Stimulated activated memory B cell treated with anti-CD40 and anti-IgM and Interleukin-4, amounts not matched to agents 10 μg/mL and 1 μg/mL and 100 μg/mL, for 72 hours (primary cell): ENCODE measurements at regions not wholly inside any gene's neighbourhood (a gene's known extent, or its start where the extent isn't known, plus 50 kb on each side); places are given as distances from the start of the nearest gene placed in this dataset.
"Not testable (repeated sequence)": the region's sequence is repeated elsewhere in the genome, so short reads cannot be mapped to it uniquely, and the experiment has no call there.

Source experiments
- ATAC-seq: fragments of 150-1000 bp; cut with Tn5 transposase; 2 replicates; pipeline ENCODE4 v1.10.0; 2021
- H3K27ac Mint-ChIP-seq: one replicate; pipeline ENCODE4 v1.8.0; 2022; ENCODE audit warnings: mild to moderate bottlenecking, mixed read lengths
- H3K27me3 Mint-ChIP-seq: one replicate; pipeline ENCODE4 v1.8.0; 2022; ENCODE audit warnings: mixed read lengths
- H3K36me3 Mint-ChIP-seq: one replicate; pipeline ENCODE4 v1.8.0; 2022; ENCODE audit warnings: mixed read lengths
- H3K4me1 Mint-ChIP-seq: one replicate; pipeline ENCODE4 v1.8.0; 2022; ENCODE audit warnings: mixed read lengths
- H3K4me3 Mint-ChIP-seq: one replicate; pipeline ENCODE4 v1.8.0; 2022; ENCODE audit warnings: mild to moderate bottlenecking, moderate library complexity, mixed read lengths
- H3K9me3 Mint-ChIP-seq: one replicate; pipeline ENCODE4 v1.8.0; 2022; ENCODE audit warnings: mixed read lengths

GRCh38 chr6:85002847-85003246 lies 238.4 kb upstream of the TBX18 start:
- Mint-ChIP-seq H3K4me3 (no peak overlapping the region), H3K27me3 (no peaks in the 10 kb centered on the region), H3K36me3 (no peaks in the 10 kb centered on the region), H3K9me3 (peaks cover 3% of the 10 kb centered on the region), H3K27ac (no peak overlapping the region), H3K4me1 (no peaks in the 10 kb centered on the region)
- no peak for ATAC-seq

DNA sequence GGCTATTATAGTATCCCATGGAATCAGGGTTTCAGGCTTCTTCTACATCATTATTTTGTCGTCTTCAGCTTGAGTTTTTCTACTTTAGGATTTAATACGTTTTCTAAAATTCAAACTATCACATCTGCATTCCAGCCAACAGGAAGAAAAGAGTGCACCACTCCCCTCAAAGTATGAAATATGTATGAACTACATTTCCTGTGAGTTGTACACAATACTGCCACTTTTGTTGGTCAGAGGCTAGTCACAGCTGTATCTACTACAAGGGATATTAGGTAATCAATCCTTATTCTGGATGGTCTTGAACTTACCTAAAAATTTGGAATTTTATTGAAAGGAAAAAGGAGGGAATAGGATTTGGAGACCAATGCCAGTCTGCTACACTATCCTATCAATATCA lies 235.6 kb upstream of the TBX18 start:
- Mint-ChIP-seq H3K27ac (no peak overlapping the region), H3K9me3 (peaks cover 7% of the 10 kb centered on the region), H3K27me3 (no peaks in the 10 kb centered on the region), H3K4me1 (no peaks in the 10 kb centered on the region), H3K36me3 (no peaks in the 10 kb centered on the region), H3K4me3 (no peak overlapping the region)
- no peak for ATAC-seq

- Mint-ChIP-seq H3K27ac (no peak overlapping the region), H3K27me3 (no peaks in the 10 kb centered on the region), H3K4me3 (no peak overlapping the region), H3K9me3 (peaks cover 10% of the 10 kb centered on the region), H3K4me1 (no peaks in the 10 kb centered on the region), H3K36me3 (no peaks in the 10 kb centered on the region)
- no peak for ATAC-seq
Measured at GRCh38 chr6:84998223-84998622, 233.8 kb upstream of the TBX18 start.

GRCh38 chr6:84988766-84989165 lies 224.4 kb upstream of the TBX18 start:
- not testable (repeated sequence) for H3K27me3 Mint-ChIP-seq, ATAC-seq, H3K4me1 Mint-ChIP-seq, H3K4me3 Mint-ChIP-seq, H3K36me3 Mint-ChIP-seq, H3K27ac Mint-ChIP-seq
- peaks cover 14% of the 10 kb centered on the region for H3K9me3 Mint-ChIP-seq

DNA sequence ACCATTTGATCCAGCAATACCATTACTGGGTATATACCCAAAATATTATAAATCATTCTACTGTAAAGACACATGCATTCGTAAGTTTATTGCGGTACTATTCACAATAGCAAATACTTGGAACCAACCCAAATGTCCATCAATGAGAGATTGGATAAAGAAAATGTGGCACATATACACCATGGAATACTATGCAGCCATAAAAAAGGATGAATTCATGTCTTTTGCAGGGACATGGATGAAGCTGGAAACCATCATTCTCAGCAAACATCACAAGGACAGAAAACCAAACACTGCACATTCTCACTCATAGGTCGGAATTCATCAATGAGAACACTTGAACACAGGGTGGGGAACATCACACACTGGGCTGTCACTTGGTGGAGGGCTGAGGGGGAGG lies 221.1 kb upstream of the TBX18 start:
- H3K4me1 Mint-ChIP-seq, ATAC-seq, H3K36me3 Mint-ChIP-seq, H3K27ac Mint-ChIP-seq, H3K4me3 Mint-ChIP-seq, H3K27me3 Mint-ChIP-seq: not testable (repeated sequence)
- peaks cover 18% of the 10 kb centered on the region for H3K9me3 Mint-ChIP-seq

DNA sequence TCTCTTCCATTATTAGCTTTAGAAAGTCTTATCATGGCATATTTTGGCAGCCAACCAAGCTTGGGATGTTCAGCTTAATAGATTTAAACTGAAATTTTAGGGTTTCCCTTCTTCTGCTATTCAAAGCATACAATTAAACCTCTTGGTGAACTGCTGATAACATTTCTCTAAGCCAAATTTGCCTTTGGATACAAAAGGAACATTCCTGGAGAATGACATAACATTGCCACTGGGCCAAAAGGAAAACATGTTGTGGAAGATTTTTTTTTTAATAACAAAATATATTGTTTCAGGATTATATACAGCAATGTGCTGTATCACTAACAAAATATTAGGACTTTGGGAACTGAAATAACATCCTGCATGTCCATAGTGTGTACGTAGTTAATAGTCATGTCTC lies 215.1 kb upstream of the TBX18 start:
- H3K9me3 Mint-ChIP-seq = peaks cover 11% of the 10 kb centered on the region
- no peaks in the 10 kb centered on the region for H3K4me1 Mint-ChIP-seq
- H3K36me3 Mint-ChIP-seq = no peaks in the 10 kb centered on the region
- no peak overlapping the region for H3K27ac Mint-ChIP-seq
- H3K4me3 Mint-ChIP-seq = no peak overlapping the region
- ATAC-seq = no peak
- H3K27me3 Mint-ChIP-seq = no peaks in the 10 kb centered on the region

GRCh38 chr6:84977363-84977705 lies 212.9 kb upstream of the TBX18 start:
- no peak overlapping the region for H3K4me3 Mint-ChIP-seq
- peaks cover 8% of the 10 kb centered on the region for H3K9me3 Mint-ChIP-seq
- ATAC-seq = no peak
- no peak overlapping the region for H3K27ac Mint-ChIP-seq
- no peaks in the 10 kb centered on the region for H3K36me3 Mint-ChIP-seq
- no peaks in the 10 kb centered on the region for H3K27me3 Mint-ChIP-seq
- H3K4me1 Mint-ChIP-seq = no peaks in the 10 kb centered on the region

DNA sequence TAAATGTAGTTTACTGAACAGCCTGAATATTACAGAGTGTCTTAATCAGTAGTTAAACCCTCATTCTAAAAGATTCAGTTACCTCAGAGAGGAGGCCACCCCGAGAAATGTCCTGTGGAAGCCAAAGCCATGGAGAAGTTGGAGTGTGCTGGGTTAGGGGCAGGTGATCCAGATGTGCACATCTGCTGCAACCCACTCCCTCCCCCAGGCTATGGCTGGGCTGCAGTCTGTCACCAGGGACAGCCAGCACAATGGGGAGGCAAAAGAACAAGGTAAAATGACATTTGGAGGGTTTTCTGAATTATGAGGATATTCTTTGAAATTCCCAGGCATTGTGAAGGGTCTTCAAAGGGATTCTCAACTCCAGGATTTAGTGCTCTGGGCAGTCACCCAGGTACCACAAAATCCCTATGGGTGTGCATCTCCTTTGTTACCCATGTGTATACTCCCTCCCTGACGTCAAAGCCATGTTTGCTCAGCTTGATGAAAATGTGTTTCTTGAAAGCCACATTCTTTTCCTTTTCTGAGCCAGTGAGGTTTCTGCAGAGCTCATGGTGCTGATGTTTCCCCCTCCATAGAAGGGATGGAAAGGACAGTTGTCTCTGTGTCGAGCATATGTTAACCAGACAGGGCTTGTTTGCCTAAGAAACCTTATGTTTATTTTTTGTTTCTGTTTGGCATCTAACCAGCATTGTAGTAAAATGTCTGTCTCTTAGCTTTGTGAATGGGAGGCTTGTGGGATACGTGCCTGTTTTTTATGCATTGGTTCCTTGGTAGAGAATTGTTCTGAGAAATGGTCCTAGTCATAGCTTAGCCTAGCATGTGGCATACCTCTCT lies 212.3 kb upstream of the TBX18 start:
- H3K4me1 Mint-ChIP-seq = no peaks in the 10 kb centered on the region
- no peaks in the 10 kb centered on the region for H3K36me3 Mint-ChIP-seq
- H3K4me3 Mint-ChIP-seq = no peak overlapping the region
- H3K9me3 Mint-ChIP-seq = peaks cover 8% of the 10 kb centered on the region
- no peaks in the 10 kb centered on the region for H3K27me3 Mint-ChIP-seq
- H3K27ac Mint-ChIP-seq = no peak overlapping the region
- ATAC-seq = no peak

DNA sequence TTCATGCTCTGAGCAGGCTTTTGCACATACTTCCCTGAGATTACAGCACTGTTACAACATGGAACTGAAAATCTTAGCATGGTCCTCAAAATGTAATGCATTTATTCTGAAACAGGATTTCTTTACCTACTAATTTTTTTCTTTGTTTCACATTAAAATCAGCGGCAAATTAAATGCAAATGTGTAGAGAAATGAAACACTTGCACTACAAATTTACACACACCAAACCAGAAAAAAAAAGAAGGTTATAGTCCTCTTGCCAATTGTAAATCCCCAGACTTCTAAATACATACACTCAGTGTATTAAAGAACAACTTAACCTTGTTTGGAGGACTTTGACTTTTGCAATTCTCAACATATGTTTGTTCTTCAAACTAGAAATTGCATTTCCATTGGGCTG lies 210.9 kb upstream of the TBX18 start:
- Mint-ChIP-seq H3K36me3 (no peaks in the 10 kb centered on the region), H3K9me3 (peaks cover 7% of the 10 kb centered on the region), H3K27ac (no peak overlapping the region), H3K27me3 (no peaks in the 10 kb centered on the region), H3K4me1 (no peaks in the 10 kb centered on the region), H3K4me3 (no peak overlapping the region)
- no peak for ATAC-seq

DNA sequence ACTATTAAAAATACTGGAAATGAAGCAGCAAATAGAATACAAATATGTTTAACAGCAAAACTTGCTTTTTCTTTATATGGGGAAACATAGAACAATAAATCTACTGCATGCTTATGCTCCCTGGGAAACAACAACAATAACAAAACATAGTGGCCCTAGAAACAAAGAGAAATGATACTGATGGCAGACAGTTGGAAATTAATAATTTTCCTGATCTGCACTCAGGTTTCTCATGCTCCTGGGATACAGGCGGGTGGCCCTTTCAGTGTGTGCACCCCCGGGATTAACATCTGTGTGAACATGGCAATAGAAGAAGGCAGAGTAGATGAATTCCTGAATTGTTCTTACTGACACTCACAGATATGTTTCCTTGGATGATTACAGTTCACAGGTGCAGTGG lies 209.2 kb upstream of the TBX18 start:
- ATAC-seq = no peak
- peaks cover 7% of the 10 kb centered on the region for H3K9me3 Mint-ChIP-seq
- H3K36me3 Mint-ChIP-seq = no peaks in the 10 kb centered on the region
- H3K27me3 Mint-ChIP-seq = no peaks in the 10 kb centered on the region
- H3K4me1 Mint-ChIP-seq = no peaks in the 10 kb centered on the region
- H3K27ac Mint-ChIP-seq = no peak overlapping the region
- no peak overlapping the region for H3K4me3 Mint-ChIP-seq

- ATAC-seq = no peak
- Mint-ChIP-seq H3K4me3 (no peak overlapping the region), H3K27me3 (no peaks in the 10 kb centered on the region), H3K27ac (no peak overlapping the region), H3K4me1 (no peaks in the 10 kb centered on the region), H3K9me3 (peaks cover 11% of the 10 kb centered on the region), H3K36me3 (no peaks in the 10 kb centered on the region)
Measured at GRCh38 chr6:84967965-84968364, 203.6 kb upstream of the TBX18 start.

DNA sequence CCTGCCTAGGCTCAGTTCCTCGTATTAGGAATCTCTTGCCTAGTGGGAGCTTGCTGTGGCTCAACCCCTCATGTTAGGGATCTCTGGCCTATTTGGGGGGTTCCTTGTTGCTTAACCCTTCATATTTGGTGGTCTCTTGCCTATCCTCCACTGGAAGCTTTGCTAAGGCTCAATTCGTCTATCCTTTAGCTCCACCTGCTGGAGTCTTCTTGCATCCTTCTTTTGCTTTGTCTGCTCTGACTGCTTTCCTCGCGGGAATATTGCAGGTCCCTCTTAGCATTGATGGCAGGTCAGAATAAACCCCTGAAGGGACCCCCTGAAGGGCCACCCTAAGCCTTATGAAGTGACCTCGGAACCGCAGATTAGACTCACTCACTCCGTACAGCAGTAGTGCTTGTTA lies 203.0 kb upstream of the TBX18 start:
- Mint-ChIP-seq H3K4me3 (no peak overlapping the region), H3K27me3 (no peaks in the 10 kb centered on the region), H3K36me3 (no peaks in the 10 kb centered on the region), H3K27ac (no peak overlapping the region), H3K4me1 (no peaks in the 10 kb centered on the region), H3K9me3 (peaks cover 9% of the 10 kb centered on the region)
- no peak for ATAC-seq

GRCh38 chr6:84953111-84953755 lies 188.8 kb upstream of the TBX18 start:
- Mint-ChIP-seq H3K36me3 (no peaks in the 10 kb centered on the region), H3K4me1 (no peaks in the 10 kb centered on the region), H3K9me3 (peaks cover 7% of the 10 kb centered on the region), H3K27ac (no peak overlapping the region), H3K27me3 (no peaks in the 10 kb centered on the region), H3K4me3 (no peak overlapping the region)
- no peak for ATAC-seq

DNA sequence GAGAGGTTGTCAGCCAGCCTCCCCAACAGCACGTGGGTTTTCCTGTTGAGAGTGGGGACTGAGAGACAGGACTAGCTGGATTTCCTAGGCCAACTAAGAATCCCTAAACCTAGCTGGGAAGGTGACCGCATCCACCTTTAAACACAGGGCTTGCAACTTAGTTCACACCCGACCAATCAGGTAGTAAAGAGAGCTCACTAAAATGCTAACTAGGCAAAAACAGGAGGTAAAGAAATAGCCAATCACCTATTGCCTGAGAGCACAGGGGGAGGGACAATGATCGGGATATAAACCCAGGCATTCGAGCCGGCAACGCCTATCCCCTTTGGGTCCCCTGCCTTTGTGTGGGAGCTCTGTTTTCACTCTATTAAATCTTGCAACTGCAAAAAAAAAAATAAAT lies 180.5 kb upstream of the TBX18 start:
- not testable (repeated sequence) for H3K36me3 Mint-ChIP-seq, H3K4me3 Mint-ChIP-seq, ATAC-seq, H3K27me3 Mint-ChIP-seq, H3K27ac Mint-ChIP-seq, H3K4me1 Mint-ChIP-seq, H3K9me3 Mint-ChIP-seq

DNA sequence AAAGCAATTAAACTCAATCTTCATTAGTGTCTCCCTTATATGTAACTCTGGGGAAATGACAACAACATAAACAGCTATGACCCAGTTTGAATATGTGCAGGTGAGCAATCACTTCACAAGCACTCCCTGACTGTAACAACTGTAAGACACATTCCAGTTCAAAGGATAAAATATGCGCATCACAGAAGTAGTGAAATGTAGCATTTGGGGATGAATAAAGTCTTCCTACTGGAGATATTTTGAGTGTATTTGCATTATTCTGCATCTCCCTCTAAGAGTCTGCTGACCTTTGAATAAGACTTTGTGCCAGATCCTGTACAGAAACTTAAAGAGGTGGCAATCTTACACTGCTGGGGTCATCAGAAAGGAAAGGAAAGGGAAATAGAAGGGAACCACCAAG lies 179.5 kb upstream of the TBX18 start:
- H3K27ac Mint-ChIP-seq = no peak overlapping the region
- H3K9me3 Mint-ChIP-seq = peaks cover 3% of the 10 kb centered on the region
- H3K4me3 Mint-ChIP-seq = no peak overlapping the region
- H3K4me1 Mint-ChIP-seq = no peaks in the 10 kb centered on the region
- H3K36me3 Mint-ChIP-seq = no peaks in the 10 kb centered on the region
- H3K27me3 Mint-ChIP-seq = no peaks in the 10 kb centered on the region
- ATAC-seq = no peak

- H3K9me3 Mint-ChIP-seq, ATAC-seq, H3K27me3 Mint-ChIP-seq, H3K4me3 Mint-ChIP-seq, H3K36me3 Mint-ChIP-seq, H3K4me1 Mint-ChIP-seq, H3K27ac Mint-ChIP-seq: not testable (repeated sequence)
Measured at GRCh38 chr6:84941609-84942008, 177.2 kb upstream of the TBX18 start.
